Stimulated activated CD4-positive, alpha-beta T cell treated with anti-CD3 and anti-CD28 coated beads, Interleukin-15, amount 100 ng/mL, for 48 hours (primary cell): ENCODE measurements at regions not wholly inside any gene's neighbourhood (a gene's known extent, or its start where the extent isn't known, plus 50 kb on each side); places are given as distances from the start of the nearest gene placed in this dataset.

Experiments
- DNase-seq, 2 donors: peaks; one replicate each; pipeline ENCODE4 v3.0.0-alpha.2; 2020; ENCODE audit warnings: low read depth in 2 of 2

DNA sequence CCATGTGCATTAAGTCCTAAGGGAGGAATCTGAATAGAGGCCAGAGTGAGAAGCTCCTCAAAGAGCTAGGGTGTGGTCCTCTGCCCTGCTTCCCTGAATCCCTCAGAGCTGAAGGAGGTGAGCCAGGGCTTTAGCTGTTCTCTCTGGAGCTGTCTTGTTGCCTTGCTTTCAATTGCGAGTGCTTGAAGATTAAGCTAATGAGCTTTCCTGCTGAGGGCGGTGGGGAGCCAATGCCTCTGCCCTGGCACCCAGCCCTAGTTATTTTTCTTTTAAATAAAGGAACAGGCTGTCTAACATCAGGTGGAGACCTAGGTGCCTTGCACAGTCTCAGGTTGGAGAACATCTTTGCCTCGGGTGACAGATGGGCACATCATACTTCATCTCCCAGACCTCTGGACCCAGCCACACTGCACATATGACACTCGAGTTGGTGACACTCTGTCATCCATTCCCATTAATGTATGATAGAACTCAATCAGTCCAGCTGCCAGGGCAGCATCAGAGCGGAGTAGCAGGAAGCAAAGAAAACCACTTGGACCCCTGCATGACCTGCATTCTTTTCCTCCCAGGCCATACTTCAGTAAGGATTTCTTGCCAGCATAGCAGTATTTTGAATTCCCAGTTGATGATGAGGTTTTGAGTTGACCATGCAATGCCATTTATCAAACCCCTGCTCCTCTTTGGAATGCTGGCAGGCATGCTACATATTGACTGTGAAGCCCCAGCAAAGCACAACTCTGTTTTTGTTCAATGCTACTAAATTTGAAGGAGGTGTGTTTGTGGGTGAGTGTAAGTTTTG lies 292.7 kb downstream of the RNF144A start:
- no peak for DNase-seq

DNA sequence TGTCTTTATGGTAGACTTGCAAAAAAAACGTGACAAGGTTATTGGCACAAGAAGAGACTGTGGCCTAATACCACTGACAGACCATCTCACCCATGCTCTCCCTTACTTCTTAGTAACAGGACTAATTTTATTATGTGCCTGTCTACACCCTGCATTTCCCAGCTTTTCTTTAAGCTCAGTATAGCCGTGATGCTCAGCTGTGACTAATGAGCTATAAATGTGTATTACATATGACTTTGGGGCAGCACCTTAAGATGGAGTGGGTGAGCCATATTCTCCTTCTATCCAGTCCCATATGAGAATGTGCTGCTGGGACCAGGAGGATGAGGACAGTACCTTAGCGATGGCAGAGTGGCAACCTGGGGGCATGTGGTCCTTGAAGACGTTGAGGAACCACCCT lies 293.5 kb downstream of the RNF144A start:
- no peak for DNase-seq

DNA sequence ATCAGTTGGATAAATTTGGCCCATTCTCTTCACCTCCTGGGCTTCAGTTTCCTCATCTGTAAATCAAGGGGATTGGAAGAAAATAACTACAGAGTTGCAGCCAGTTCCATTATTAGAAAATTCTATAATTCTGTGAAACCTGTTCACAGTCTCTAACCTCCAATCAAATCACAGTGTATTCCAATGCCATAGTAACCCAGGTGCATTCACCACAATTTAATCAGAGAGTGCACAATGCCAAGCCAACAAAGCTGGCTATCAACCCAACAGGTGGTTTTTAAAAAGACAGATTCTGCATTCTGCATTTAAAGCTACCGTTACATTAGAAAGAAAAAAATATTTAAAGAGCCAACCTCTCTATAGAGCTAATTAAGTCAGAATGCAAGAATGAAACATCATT lies 308.6 kb downstream of the RNF144A start:
- DNase-seq: no peak

DNA sequence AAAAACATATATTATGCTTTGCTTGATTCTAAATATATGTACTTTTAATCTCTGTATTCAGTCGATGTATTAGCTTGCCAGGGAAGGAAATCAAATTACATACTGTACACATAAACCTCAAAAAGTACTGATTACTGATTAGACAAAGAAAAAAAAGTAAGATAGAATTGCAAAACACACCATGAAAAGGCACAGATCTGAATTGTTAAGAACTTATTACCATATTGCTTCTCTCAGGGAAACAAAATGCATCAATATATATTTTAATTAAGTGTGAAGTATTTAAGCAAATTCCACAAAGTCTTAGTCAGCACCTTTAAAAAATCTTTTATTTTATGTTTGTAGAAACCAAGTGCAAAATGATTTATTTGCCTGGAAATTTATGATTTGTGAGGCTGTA lies 309.3 kb downstream of the RNF144A start:
- no peak for DNase-seq

DNA sequence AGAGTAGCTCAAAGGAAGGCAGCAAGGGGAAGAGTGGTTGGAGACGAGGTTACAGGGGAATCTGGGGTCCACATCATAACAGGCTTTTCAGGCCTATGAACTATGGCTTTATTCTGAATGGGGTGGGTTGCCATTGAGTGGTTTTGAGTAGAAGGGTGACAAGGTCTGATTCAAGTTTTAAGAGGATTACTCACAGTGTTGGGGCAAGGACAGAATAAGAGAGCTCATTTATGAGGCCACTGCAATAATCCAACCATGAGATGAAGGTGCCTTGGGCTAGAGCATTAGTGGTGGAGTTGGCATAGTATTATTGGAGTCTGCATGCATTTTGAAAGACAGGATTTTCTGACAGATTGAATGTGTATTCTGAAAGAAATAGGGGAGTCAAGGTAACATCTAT lies 315.9 kb downstream of the RNF144A start:
- no peak for DNase-seq

DNA sequence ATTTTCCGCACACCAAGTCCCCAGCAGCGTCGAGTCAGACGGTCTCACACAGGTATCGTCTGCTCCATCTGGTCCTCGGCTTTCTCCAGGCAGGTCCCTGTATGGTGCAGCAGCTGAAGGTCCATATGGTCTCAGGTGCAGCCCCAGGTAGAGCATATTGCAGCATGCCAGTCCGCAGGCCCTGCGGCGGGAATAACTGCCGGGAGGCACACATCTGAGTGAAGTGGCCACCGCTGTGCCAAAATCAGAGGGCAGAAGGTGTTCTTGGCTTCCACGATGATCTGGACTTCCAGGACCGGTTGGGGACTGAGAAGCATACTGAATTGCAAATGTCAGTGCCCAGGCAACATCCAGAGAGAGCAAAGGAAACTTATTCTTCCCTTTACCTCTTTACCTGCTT lies 320.3 kb downstream of the RNF144A start:
- no peak for DNase-seq

DNA sequence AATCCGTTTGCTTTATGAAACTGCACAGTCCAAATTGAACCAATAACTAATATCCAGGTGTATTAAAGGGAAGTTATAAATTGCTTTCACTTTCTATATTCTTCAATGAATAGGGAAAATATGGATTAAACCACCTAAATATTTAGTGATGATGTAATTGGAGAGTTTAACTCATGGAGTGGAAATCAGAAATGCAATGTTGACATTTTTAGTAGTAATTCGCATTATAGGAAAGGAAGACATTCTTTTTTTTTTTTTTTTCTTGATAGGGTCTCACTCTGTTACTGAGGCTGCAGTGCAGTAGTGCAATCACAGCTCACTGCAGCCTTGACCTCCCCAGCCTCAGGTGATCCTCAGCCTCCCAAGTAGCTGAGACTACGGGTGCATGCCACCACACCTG lies 321.9 kb downstream of the RNF144A start:
- no peak for DNase-seq

DNA sequence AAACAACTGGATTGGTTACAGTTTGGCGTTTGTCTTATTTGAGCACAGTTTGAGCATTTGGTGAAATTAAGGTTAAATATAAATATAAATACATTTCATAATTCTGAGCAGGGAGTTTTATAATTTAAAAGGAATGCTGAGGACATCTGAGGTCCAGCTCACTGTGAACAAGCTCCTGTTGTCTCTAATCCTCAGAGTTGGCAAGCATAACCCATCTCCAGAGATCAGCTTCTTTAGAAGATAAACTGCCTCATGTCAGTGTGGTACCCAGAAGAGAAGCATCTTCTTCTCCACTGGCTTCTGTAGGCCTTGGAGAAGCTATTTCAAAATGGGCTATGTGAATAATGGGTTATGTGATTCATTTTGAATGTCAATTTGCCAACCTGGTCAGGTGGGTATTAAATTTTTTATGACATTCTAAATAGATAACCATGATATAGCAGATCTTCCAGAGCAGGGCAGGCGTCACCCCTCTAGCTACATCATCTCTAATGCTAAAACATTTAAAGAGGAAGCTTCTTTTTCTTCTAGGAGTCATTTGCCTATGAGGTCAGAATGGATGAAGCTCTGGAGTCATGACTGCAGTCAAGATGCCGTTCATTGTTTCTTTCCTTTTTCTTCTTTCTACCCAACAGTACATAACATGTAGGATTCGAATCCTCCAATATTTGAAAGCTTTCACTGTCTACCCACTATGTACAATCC lies 324.0 kb downstream of the RNF144A start:
- no peak for DNase-seq

DNA sequence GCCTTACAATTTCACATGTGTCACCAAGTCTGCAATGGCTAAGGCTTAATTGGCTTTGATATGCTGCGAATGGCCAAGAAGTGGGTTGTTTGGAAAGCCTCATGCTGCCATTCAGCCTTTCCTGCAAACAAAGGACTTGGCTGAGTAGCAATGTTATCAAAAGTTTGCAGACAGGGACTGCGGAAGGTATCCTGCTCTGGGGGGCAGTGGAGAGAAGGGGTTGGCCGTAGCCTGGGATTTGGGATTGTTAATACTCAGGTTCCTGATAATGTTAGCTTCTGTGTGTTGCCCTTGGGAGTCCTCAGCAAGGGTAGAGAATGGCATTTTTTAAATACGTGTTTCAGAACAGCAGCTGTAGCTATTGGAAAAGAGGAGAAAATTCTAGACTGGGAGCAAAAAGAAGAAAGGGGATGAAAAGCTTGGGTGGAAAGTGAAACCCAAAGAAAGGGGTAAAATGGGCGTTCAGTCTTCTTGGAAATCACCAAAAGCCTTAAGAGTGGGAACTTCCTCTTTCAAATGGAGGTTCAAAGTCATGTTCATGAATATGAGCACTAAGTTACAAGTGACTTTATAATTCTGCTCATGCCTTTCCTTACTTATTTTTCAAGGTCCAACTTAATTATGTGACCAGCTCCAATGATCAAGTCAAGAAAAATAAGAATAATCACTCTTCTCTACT lies 325.1 kb downstream of the RNF144A start:
- no peak for DNase-seq

DNA sequence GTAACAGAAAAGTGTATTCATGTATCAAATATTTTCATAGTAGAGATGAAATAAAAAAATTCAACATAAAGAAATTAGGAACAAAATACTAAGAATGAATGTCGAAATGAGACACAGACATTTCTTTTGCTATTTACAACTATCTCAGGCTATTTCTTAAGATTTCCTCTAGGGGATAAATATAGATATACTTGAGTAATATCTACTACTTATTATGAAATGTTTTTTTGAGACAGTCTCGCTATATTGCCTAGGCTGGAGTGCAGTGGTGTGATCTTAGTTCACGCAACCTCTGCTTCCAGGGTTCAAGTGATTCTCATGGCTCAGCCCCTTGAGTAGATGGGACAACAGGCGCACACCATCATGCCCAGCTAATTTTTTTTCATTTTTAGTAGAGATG lies 326.1 kb downstream of the RNF144A start:
- no peak for DNase-seq

DNA sequence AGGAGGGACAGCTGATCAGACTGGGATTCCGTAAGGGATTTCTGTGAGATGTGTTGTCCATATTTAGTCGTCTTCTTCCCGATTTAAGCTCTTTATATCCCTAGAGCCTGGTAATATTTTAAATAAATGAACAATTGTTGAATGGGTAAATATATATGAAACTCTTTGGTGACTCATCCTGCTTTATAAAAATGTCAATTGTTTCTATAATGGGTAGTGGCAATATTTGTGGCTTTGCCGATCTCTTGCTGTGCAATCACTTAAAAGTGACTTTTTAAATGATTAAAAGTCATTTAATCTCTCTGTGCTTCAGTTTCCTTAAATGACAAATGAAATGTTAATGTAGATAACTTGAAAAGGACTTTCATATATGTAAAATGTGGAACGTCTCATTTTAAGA lies 339.2 kb downstream of the RNF144A start:
- DNase-seq: no peak

DNA sequence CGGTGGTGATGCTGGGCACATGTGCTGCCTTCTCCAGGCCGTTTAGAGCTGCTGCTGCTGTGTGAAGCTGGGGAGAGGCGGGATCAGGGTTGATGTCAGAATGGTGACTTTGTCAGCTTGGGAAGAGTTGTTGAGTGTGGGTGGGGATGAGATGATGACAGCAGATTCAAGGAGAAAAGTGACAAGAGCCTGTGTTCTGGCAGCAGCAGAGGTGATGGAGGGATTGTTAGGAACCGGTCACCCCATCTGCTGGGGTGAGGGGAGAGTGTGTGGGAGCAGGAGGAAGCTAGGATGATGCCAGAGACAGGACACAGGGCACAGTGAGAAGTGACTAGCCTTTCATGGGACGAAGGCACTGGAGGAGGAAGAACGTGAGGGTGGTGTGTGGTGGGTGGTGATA lies 345.5 kb downstream of the RNF144A start:
- DNase-seq: no peak

DNA sequence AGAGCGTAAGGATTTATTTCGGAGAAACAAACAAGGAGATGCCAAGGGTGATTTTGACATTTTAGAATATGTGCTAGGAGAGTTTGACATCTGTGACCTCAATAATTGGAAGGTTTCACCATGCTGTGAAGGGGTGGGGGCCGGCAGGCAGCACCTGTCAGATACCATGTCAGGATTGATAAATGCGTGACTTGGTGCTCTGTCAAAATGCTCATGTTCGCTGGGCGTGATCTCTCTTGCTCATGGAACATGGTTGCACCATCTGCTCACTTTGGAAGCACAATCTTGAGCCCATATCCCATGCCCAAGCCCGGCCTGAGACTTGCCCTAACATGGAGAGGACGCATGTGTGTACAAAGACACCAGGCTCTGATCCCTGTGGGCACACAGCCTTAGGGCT lies 347.6 kb downstream of the RNF144A start:
- no peak for DNase-seq

DNA sequence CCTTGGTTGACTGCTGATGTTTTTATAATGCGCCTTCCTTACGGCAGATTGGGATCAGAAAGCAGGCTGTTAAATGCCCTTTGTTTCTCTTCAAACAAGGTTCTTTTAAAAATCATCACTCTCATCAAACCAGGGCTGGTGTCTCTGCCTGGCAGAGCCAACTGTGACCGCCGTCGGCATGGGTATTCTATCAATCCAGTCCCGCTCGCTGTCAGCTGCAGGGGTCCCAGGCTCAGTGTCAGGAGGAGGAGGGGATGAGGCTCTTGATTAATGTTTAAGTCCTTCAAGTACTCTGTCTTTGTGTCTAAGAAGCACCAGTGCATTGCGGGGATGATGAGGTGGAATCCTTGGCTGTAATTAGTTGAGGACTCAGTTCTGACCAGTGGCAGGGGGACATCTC lies 348.1 kb downstream of the RNF144A start:
- DNase-seq: no peak

DNA sequence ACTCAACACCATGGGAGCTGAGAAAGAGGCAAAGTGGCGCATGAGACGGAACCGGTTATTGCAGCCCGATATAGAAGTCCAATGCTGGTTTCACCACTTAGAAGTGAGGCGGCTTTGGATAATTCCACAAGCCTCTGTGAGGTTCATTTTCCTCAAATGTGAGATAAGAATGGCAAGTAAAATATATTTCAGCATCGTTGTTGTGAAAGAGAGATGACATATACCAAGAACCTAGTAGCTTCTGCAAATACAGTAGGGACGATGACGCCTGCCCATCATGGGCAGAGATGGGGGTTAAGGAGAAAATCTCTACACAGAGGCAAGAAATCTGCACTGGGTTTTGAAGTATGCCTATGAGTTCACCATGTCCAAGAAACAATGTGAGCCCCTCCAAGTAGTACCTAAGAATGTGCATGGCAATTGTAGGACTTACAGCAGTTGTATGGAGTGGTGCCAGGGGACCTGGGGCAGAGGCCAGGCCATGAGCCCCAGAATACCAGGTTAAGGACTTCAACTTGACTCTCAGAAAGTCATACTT lies 352.0 kb downstream of the RNF144A start:
- no peak for DNase-seq

DNA sequence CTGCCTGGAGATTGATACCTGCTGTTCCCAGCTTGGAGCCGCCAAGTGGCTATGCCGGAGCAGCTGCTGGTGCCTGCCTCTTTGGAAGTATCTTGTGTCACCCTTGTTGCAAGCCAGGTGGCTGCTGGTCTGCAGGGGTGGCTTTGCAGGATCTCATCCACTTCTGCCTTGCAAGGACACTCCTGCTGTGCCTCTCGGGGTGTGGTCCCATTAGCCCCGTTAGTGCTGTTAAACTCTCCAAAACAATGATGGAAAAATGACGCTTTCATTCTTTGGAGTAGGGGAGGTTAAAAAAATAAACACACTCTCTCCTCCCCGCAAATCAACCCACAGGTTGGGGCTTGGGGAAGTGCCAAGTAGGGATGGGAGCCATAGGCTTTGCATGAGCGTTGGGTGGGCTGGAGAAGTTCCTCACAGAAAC lies 352.8 kb downstream of the RNF144A start:
- no peak for DNase-seq

DNA sequence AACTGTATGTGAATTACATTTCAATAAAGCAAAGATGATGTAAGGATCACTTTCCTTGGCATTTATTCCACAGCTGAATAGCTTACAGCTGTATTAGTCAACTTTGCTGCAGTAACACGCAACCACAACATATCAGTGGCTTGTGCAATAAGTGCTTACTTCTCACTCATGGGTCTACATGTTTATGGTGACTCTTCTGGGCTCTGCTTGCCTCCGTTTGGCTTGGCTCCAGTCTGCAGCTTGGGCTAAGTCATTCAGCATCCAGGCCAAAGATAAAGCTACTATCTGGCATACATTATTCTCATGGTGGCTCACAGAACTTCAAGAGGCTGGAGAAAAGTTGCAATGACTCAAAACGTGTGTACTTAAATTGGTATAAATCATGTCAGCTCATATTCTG lies 355.0 kb downstream of the RNF144A start:
- DNase-seq: no peak

DNA sequence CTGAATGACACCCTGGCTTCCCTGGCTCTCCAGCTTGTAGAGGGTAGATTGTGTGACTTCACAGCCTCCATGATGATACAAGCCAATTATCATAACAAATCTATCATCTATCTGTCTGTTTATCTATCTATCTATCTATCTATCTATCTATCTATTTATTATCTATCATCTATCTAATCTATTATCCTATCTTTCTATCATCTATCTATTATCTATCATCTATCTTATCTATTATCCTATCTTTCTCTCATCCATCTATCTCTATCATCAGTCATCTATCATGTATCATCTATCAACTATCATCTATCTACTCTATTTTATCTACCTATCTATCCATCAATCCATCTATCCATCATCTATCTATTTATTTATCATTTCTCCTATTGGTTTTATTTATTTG lies 361.8 kb downstream of the RNF144A start:
- no peak for DNase-seq

DNA sequence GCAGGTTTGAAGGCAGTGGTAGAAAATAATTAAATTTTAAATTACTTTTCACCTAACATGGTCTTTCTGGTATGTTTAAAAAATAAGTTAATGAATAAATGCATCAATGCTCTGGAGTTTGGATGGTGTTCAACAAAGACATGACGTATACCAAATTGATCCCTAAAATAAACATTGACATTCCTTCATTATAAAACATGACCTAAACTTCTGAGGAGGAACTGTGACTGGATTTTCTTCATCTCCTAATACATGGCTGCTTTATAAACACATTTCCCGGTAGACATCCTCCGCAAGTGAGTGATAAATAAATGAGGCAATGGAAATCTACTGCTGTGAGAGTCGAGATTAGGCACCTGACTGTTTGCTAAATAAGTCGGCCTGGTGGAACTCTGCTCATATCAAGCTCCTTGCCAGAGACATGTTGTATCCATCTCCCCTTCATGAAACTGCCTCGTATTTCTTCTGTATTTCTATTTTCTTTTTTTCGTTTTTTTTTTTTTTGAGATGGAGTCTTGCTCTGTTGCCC lies 362.3 kb downstream of the RNF144A start:
- DNase-seq: no peak

DNA sequence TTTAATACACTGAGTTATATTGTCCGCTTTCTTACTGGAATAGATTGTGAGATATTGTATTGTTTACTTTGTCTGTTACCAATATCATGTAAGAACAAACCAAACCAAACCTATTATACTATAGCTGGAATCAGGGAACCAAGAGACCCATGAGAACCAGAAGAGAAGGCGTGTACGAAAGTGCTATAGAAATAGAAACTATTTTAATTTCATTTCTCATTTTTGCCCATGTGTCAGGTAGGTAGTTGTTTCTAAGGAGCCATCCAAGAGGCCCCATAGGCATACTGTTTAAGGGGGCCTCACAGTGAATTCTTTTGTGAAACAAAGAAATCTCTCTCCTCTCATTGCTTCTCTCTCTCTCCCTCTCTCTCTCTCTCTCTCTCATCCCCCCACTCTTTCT lies 363.6 kb downstream of the RNF144A start:
- no peak for DNase-seq

DNA sequence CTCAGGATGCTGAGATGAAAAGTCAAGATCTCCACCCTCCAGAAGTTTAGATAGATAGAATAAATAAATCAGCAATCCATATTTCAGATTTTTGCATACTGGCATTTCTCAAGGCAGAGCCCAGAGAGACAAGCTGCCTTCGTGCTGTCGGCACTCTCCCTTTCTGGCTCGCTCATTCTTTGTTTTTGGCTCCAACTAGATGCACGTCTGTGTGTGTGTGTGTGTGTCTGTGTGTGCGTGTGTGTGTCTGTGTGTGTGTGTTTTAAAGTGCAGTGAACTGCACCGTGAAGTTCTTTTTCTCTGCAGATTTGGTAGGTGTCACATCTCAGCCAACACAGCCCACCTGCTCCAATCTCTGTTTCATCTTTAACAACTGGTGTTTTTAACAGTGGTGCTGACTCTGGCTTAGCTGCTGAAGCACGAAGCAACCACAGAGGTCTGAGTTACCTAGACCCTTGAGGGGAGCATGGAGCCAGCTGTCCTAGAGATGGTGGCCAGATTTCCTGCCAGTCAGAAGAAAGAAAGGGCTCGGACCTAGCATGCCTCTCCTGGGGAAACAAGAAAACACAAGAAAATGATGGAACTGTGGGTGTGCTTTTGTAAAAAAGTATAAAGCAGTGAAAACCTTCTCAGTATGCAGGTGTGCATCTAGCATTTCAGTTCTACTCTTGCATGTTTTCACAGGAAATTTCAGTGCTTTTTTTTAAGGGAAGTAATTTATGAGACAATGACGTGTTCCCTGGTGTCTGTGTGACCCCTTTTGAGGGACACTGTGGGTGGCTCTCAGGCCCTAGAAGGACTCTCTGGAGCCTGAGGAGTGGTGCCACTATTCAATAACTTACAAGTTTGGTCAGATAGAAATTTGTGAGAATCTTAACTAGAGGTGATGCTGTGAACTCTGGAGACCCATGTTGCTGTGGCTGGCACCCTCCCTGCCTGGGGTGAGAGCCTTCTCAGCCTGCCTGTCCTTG lies 364.3 kb downstream of the RNF144A start:
- DNase-seq: no peak
